ENCODE measurements at regions not wholly inside any gene's neighbourhood (a gene's known extent, or its start where the extent isn't known, plus 50 kb on each side); places are given as distances from the start of the nearest gene placed in this dataset.

GRCh38 chr12:130097798-130098255 is 64.4 kb upstream of the FZD10 start:
- TF ChIP-seq CTCF (IDR thresholded peaks at IDR 0.05; ENCODE audit: low read depth, low read length) (no peak), EZH2phosphoT487 (IDR thresholded peaks at IDR 0.05; ENCODE audit: low read depth) (no peak)
